Activated naive CD4-positive, alpha-beta T cell treated with anti-CD3 and anti-CD28 coated beads, Interleukin-2, amount 10 ng/mL, durations not matched to agents 7 days and 5 days (primary cell): ENCODE measurements at regions not wholly inside any gene's neighbourhood (a gene's known extent, or its start where the extent isn't known, plus 50 kb on each side); places are given as distances from the start of the nearest gene placed in this dataset.
"Not testable (repeated sequence)": the region's sequence is repeated elsewhere in the genome, so short reads cannot be mapped to it uniquely, and the experiment has no call there.

Experiments used
- CTCF ChIA-PET: fragments of 350-600 bp; sonication (Branson Sonifier 250); formaldehyde crosslinking; loops from one replicate; lab custom pipeline; 2021; ENCODE audit warnings: antibody characterized with exemption; lab: Charles Lee
- DNase-seq: peaks from one replicate; pipeline ENCODE4 v3.0.0-alpha.2; 2020
- H3K27ac Mint-ChIP-seq: one replicate; pipeline ENCODE4 v1.8.0; 2021; ENCODE audit warnings: mild to moderate bottlenecking, moderate library complexity, mixed read lengths
- H3K27me3 Mint-ChIP-seq: one replicate; pipeline ENCODE4 v1.8.0; 2021; ENCODE audit warnings: mild to moderate bottlenecking, mixed read lengths
- H3K36me3 Mint-ChIP-seq: one replicate; pipeline ENCODE4 v1.8.0; 2021; ENCODE audit warnings: mixed read lengths
- H3K4me1 Mint-ChIP-seq: one replicate; pipeline ENCODE4 v1.8.0; 2021; ENCODE audit warnings: mixed read lengths
- H3K4me3 Mint-ChIP-seq: one replicate; pipeline ENCODE4 v1.8.0; 2021; ENCODE audit warnings: mild to moderate bottlenecking, moderate library complexity, mixed read lengths
- H3K9me3 Mint-ChIP-seq: one replicate; pipeline ENCODE4 v1.8.0; 2021; ENCODE audit warnings: mixed read lengths

DNA sequence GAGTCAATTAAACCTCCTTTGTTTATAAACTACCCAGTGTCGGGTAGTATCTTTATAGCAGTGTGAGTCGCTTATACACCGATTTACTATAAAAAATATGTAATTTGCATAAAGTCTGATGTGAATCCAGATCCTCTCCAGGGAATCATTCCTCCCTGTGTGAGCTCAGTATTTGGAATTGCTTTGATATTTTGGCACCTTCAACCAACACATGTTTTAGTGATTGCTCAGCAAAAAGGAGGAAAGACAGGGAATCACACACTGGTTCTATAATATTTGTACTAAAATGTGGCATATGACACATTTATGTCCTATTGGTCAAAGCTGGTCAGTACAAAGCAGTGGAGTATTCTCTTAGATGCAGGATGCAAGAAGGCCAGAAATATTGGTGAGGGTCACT, 703.9 kb upstream of the ATXN7L3B start:
- Mint-ChIP-seq H3K36me3 (no peaks in the 10 kb centered on the region), H3K4me1 (no peaks in the 10 kb centered on the region), H3K27ac (no peak overlapping the region), H3K9me3 (no peaks in the 10 kb centered on the region), H3K27me3 (no peaks in the 10 kb centered on the region), H3K4me3 (no peak overlapping the region)
- CTCF ChIA-PET, result no interaction called here
- DNase-seq, result no peak

DNA sequence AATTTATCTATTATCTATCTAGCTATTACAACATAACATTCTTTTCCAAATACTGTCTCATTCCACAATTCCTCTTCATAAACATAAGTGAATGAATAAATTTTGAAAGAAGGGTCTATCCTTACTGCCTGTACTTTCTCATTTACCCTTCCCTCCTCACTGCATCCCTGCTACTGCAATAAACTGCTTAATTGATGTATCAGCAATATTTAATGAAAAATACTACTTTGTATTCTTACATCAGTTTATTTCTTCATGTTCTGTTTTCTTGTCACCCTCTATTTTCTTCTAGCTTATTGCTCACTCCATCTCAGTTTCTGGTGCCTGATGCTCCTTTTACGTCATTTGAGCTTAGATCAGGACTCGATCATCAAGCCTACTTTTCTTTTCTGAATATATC, 695.7 kb upstream of the ATXN7L3B start:
- no peaks in the 10 kb centered on the region for H3K27me3 Mint-ChIP-seq
- no peaks in the 10 kb centered on the region for H3K9me3 Mint-ChIP-seq
- no peak overlapping the region for H3K4me3 Mint-ChIP-seq
- H3K36me3 Mint-ChIP-seq, result no peaks in the 10 kb centered on the region
- no peak for DNase-seq
- no peak overlapping the region for H3K27ac Mint-ChIP-seq
- no peaks in the 10 kb centered on the region for H3K4me1 Mint-ChIP-seq
- CTCF ChIA-PET, result no interaction called here

- no peak overlapping the region for H3K27ac Mint-ChIP-seq
Measured at GRCh38 chr12:73863546-73863945, 674.1 kb upstream of the ATXN7L3B start.

GRCh38 chr12:73867147-73867546, 670.5 kb upstream of the ATXN7L3B start:
- Mint-ChIP-seq H3K4me3 (no peak overlapping the region), H3K9me3 (peaks cover 2% of the 10 kb centered on the region), H3K4me1 (no peaks in the 10 kb centered on the region), H3K36me3 (no peaks in the 10 kb centered on the region), H3K27me3 (no peaks in the 10 kb centered on the region), H3K27ac (no peak overlapping the region)
- no peak for DNase-seq
- CTCF ChIA-PET, result no interaction called here

More at GRCh38 chr12:73863546-73863945, 674.1 kb upstream of the ATXN7L3B start:
- no peaks in the 10 kb centered on the region for H3K36me3 Mint-ChIP-seq
- H3K27me3 Mint-ChIP-seq, result no peaks in the 10 kb centered on the region
- H3K4me1 Mint-ChIP-seq, result no peaks in the 10 kb centered on the region
- CTCF ChIA-PET, result no interaction called here
- H3K4me3 Mint-ChIP-seq, result no peak overlapping the region
- no peak for DNase-seq
- H3K9me3 Mint-ChIP-seq, result peaks cover 2% of the 10 kb centered on the region

GRCh38 chr12:73877291-73877690, 660.3 kb upstream of the ATXN7L3B start:
- DNase-seq, H3K4me3 Mint-ChIP-seq, H3K27ac Mint-ChIP-seq, CTCF ChIA-PET, H3K9me3 Mint-ChIP-seq, H3K36me3 Mint-ChIP-seq, H3K27me3 Mint-ChIP-seq, H3K4me1 Mint-ChIP-seq: not testable (repeated sequence)

- CTCF ChIA-PET, result no interaction called here
- Mint-ChIP-seq H3K4me1 (no peaks in the 10 kb centered on the region), H3K36me3 (no peaks in the 10 kb centered on the region), H3K27me3 (no peaks in the 10 kb centered on the region), H3K27ac (no peak overlapping the region), H3K4me3 (no peak overlapping the region), H3K9me3 (no peaks in the 10 kb centered on the region)
- DNase-seq, result no peak
Measured at GRCh38 chr12:73892201-73892600, 645.4 kb upstream of the ATXN7L3B start.

DNA sequence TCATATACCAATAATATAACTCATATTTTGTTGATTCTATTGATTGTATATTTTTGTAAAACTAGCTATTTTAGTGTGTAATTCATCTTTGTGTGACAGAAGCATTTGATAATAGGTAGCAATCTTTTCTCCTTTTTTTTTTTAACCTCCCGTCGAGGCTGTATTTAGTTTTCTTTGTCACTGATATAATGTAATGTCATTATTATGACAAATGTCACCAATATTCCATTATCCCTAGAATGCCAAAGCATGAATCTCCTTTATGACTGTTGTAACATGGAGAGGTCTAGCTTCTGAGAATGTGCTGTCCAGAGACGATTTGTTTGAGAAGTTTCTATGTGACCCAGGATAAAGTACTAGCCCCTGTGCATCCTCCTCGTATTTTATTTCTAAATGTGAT, 639.0 kb upstream of the ATXN7L3B start:
- Mint-ChIP-seq H3K27ac (no peak overlapping the region), H3K4me3 (no peak overlapping the region), H3K9me3 (no peaks in the 10 kb centered on the region), H3K4me1 (no peaks in the 10 kb centered on the region), H3K36me3 (no peaks in the 10 kb centered on the region), H3K27me3 (no peaks in the 10 kb centered on the region)
- CTCF ChIA-PET, result no interaction called here
- no peak for DNase-seq

DNA sequence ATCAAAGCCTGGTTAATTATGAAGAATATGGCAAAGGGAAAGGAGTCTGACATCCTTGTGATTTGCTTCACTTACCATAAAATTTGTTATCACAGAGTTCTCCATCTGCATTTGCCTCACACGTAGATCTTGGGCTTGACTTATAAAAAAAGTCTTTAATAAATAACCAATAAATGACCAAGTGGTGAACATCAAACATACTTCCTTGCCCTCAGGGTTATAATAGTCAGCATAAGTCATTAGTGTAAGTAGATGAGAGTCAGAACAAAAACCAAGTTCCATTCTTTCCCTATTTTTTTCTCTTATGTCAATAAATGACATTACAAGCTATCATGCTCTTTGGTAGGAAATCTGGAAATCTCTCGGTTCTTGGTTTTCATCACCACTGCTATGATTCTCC, 635.4 kb upstream of the ATXN7L3B start:
- H3K4me3 Mint-ChIP-seq, result no peak overlapping the region
- no peaks in the 10 kb centered on the region for H3K9me3 Mint-ChIP-seq

GRCh38 chr12:73906757-73907156, 630.9 kb upstream of the ATXN7L3B start:
- H3K27me3 Mint-ChIP-seq, result no peaks in the 10 kb centered on the region
- peaks cover 3% of the 10 kb centered on the region for H3K9me3 Mint-ChIP-seq
- DNase-seq, result no peak
- no peak overlapping the region for H3K27ac Mint-ChIP-seq
- H3K4me1 Mint-ChIP-seq, result no peaks in the 10 kb centered on the region
- H3K36me3 Mint-ChIP-seq, result no peaks in the 10 kb centered on the region
- no peak overlapping the region for H3K4me3 Mint-ChIP-seq
- CTCF ChIA-PET, result no interaction called here

More for the DNA sequence above, 635.4 kb upstream of the ATXN7L3B start:
- Mint-ChIP-seq H3K27ac (no peak overlapping the region), H3K4me1 (no peaks in the 10 kb centered on the region), H3K36me3 (no peaks in the 10 kb centered on the region), H3K27me3 (no peaks in the 10 kb centered on the region)
- CTCF ChIA-PET, result no interaction called here
- no peak for DNase-seq

DNA sequence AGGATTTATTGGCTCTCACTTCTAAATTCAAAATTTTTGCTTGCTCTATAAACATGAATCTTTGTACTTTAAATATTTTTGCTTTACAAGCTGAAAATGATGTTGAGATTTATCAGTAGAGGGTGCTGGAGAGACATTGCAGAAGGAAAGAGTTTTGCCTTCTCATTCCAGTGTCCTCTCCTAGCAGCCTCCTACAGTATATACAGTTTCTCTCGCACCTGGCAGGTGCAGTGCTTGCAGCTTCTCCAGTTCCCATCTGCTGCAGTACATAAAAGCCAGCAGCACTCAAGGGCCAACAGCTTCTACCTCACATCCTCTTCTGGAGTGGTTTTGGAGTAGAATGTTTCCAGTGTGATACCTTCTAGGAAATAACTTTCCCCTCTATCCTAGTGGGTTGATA, 601.8 kb upstream of the ATXN7L3B start:
- Mint-ChIP-seq H3K27me3 (no peaks in the 10 kb centered on the region), H3K36me3 (no peaks in the 10 kb centered on the region)
- CTCF ChIA-PET, result no interaction called here

GRCh38 chr12:73947326-73948026, 590.2 kb upstream of the ATXN7L3B start:
- no peak for DNase-seq
- H3K36me3 Mint-ChIP-seq, result no peaks in the 10 kb centered on the region
- peaks cover 3% of the 10 kb centered on the region for H3K9me3 Mint-ChIP-seq
- no peaks in the 10 kb centered on the region for H3K27me3 Mint-ChIP-seq
- H3K4me3 Mint-ChIP-seq, result no peak overlapping the region
- no peak overlapping the region for H3K27ac Mint-ChIP-seq
- CTCF ChIA-PET, result no interaction called here
- H3K4me1 Mint-ChIP-seq, result no peaks in the 10 kb centered on the region

More for the DNA sequence above, 601.8 kb upstream of the ATXN7L3B start:
- no peak for DNase-seq
- Mint-ChIP-seq H3K27ac (no peak overlapping the region), H3K4me1 (no peaks in the 10 kb centered on the region), H3K9me3 (peaks cover 1% of the 10 kb centered on the region), H3K4me3 (no peak overlapping the region)

- no peak overlapping the region for H3K27ac Mint-ChIP-seq
- CTCF ChIA-PET, result no interaction called here
- peaks cover 3% of the 10 kb centered on the region for H3K9me3 Mint-ChIP-seq
- no peaks in the 10 kb centered on the region for H3K27me3 Mint-ChIP-seq
- no peak overlapping the region for H3K4me3 Mint-ChIP-seq
- no peaks in the 10 kb centered on the region for H3K36me3 Mint-ChIP-seq
- H3K4me1 Mint-ChIP-seq, result no peaks in the 10 kb centered on the region
- DNase-seq, result no peak
Measured at GRCh38 chr12:73950507-73950906, 587.1 kb upstream of the ATXN7L3B start.

DNA sequence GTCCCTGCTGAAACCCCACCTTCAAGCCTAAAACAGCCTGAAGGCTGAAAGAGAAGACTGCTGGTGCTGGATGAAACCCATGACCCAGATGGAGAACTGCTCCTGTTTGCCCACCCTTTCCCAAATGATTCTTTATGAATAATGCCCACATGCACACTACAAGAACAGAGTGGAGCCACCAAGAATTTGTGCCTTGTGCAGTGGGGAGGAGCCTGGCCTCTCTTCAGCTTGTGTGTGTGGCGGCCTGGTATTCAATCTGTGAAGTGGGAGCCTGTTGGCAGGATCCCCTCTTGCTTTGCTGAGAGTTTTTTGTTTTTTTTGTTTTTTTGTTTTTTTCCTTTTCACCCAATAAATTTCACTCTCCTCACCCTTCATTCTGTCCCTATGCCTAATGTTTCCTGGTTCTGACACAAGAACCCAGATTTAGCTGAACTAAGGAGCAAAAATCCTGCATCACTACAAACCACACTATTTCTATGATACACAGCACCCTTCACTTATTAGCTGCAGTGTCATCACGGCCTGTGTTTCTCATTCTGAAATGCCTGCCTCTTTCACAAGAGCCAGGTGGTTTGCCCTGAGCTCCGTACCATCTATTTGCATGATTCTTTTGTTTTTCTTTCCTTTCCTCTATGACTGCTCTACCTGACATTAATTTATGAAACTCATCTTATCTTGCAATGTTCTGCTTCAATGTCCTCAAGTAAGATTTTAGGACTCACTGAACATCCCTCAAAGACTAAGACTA, 585.5 kb upstream of the ATXN7L3B start:
- CTCF ChIA-PET, result no interaction called here
- Mint-ChIP-seq H3K36me3 (no peaks in the 10 kb centered on the region), H3K4me1 (no peaks in the 10 kb centered on the region), H3K27me3 (no peaks in the 10 kb centered on the region), H3K4me3 (no peak overlapping the region), H3K9me3 (no peaks in the 10 kb centered on the region), H3K27ac (no peak overlapping the region)
- DNase-seq, result no peak

- Mint-ChIP-seq H3K9me3 (peaks cover 2% of the 10 kb centered on the region), H3K27me3 (no peaks in the 10 kb centered on the region), H3K4me1 (no peaks in the 10 kb centered on the region), H3K4me3 (no peak overlapping the region), H3K27ac (no peak overlapping the region), H3K36me3 (no peaks in the 10 kb centered on the region)
- DNase-seq, result no peak
- CTCF ChIA-PET, result no interaction called here
Measured at GRCh38 chr12:73964641-73965040, 573.0 kb upstream of the ATXN7L3B start.

GRCh38 chr12:73973486-73973885, 564.1 kb upstream of the ATXN7L3B start:
- no peaks in the 10 kb centered on the region for H3K27me3 Mint-ChIP-seq
- H3K4me3 Mint-ChIP-seq, result no peak overlapping the region
- peaks cover 8% of the 10 kb centered on the region for H3K9me3 Mint-ChIP-seq
- no peaks in the 10 kb centered on the region for H3K4me1 Mint-ChIP-seq
- H3K36me3 Mint-ChIP-seq, result no peaks in the 10 kb centered on the region
- CTCF ChIA-PET, result no interaction called here
- no peak for DNase-seq
- H3K27ac Mint-ChIP-seq, result no peak overlapping the region
